Gastroesophageal sphincter (tissue), 4 donors: ENCODE measurements at regions not wholly inside any gene's neighbourhood (a gene's known extent, or its start where the extent isn't known, plus 50 kb on each side); places are given as distances from the start of the nearest gene placed in this dataset.

ENCODE experiments used
- ATAC-seq: fragments of 150-250 bp; one replicate; pipeline ENCODE4 v1.9.1; 2016; ENCODE audit warnings: mild to moderate bottlenecking, moderate library complexity
- H3K27ac ChIP-seq, 4 donors: fragments of 200-600 bp; sonication (generic) in 3 of 4; 1 replicate in 3 of 4; 2 replicates in 1 of 4; pipeline ENCODE4 v1.5.1; 2016 to 2019
- H3K27me3 ChIP-seq: fragments of 200-600 bp; sonication (generic); one replicate; pipeline ENCODE4 v1.5.1; 2019
- H3K36me3 ChIP-seq, 2 donors: fragments of 200-600 bp; sonication (generic); one replicate each; pipeline ENCODE4 v1.5.1; 2019; ENCODE audit warnings: control low read depth in 1 of 2
- H3K4me1 ChIP-seq, 3 donors: fragments of 200-600 bp; sonication (generic); 1 replicate in 2 of 3; 2 replicates in 1 of 3; pipeline ENCODE4 v1.5.1; 2016 to 2019; ENCODE audit warnings: control low read depth in 2 of 3
- H3K4me3 ChIP-seq, 2 donors: fragments of 200-600 bp; sonication (generic); one replicate each; pipeline ENCODE4 v1.5.1; 2019; ENCODE audit warnings: mild to moderate bottlenecking in 1 of 2, moderate library complexity in 1 of 2
- H3K9me3 ChIP-seq, 3 donors: fragments of 200-600 bp; sonication (generic); one replicate each; pipeline ENCODE4 v1.5.1; 2017 to 2019; ENCODE audit warnings: control low read depth in 2 of 3
- EP300 ChIP-seq: sonication (generic); formaldehyde crosslinking; IDR thresholded peaks from one replicate; pipeline ENCODE4 v1.6.1; 2017; ENCODE audit warnings: antibody characterized with exemption, mild to moderate bottlenecking
- POLR2A ChIP-seq, 2 donors: fragments of 450-650 bp; IDR thresholded peaks; one replicate each; pipeline ENCODE4 v1.6.1; 2017; ENCODE audit warnings: antibody characterized with exemption in 2 of 2, mild to moderate bottlenecking in 2 of 2, moderate library complexity in 1 of 2
- POLR2AphosphoS5 ChIP-seq: sonication (generic); formaldehyde crosslinking; IDR thresholded peaks from one replicate; pipeline ENCODE4 v1.6.1; 2017; ENCODE audit warnings: antibody characterized with exemption
- WGBS, 2 donors: methylation state at CpG; one replicate each; pipeline ENCODE4 v1.1.5; 2018; ENCODE audit warnings: low coverage in 1 of 2; 5-methylcytosine and 5-hydroxymethylcytosine counted together
- TF ChIP-seq, protein P1 (sequence below), 4 experiments: fragments of 200-600 bp in 2 of 4; fragments of 450-650 bp in 2 of 4; sonication (generic) in 1 of 4; IDR thresholded peaks; one replicate each; pipeline ENCODE4 v1.5.1; 2017 to 2019; ENCODE audit warnings: antibody characterized with exemption in 4 of 4, mild to moderate bottlenecking in 2 of 4, moderate library complexity in 2 of 4

DNA sequence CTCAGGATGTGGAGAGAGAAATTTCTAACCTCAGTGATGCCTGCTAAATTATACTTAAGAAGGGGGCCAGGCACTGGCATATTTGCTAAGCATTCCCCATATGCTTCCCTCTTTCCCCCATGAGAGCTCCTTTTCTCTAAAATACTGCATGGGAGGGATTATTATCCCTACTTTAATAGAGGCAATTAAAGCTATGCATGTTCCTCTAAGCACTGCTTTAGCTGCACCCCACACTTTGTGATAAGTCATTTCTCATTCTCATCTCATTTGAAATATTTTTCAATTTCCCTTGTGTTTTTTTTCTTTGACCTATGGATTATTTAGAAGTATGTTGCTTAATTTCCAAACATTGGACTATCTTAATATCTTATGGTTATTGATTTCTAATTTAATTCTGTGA is 72.1 kb upstream of the CIBAR2 start:
- no peak overlapping the region for H3K4me3 ChIP-seq
- H3K27me3 ChIP-seq, result no peaks in the 10 kb centered on the region
- peaks cover 0 to 18% (median 0%) of the 10 kb centered on the region in 3 donors for H3K9me3 ChIP-seq
- H3K4me1 ChIP-seq, result peaks cover 0 to 18% (median 3%) of the 10 kb centered on the region in 3 donors
- no peak overlapping the region for H3K27ac ChIP-seq
- TF ChIP-seq, protein P1, sequence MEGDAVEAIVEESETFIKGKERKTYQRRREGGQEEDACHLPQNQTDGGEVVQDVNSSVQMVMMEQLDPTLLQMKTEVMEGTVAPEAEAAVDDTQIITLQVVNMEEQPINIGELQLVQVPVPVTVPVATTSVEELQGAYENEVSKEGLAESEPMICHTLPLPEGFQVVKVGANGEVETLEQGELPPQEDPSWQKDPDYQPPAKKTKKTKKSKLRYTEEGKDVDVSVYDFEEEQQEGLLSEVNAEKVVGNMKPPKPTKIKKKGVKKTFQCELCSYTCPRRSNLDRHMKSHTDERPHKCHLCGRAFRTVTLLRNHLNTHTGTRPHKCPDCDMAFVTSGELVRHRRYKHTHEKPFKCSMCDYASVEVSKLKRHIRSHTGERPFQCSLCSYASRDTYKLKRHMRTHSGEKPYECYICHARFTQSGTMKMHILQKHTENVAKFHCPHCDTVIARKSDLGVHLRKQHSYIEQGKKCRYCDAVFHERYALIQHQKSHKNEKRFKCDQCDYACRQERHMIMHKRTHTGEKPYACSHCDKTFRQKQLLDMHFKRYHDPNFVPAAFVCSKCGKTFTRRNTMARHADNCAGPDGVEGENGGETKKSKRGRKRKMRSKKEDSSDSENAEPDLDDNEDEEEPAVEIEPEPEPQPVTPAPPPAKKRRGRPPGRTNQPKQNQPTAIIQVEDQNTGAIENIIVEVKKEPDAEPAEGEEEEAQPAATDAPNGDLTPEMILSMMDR (IDR thresholded peaks at IDR 0.05), result no peak
- TF ChIP-seq EP300 (no peak), POLR2A (IDR thresholded peaks at IDR 0.05) (no peak), POLR2AphosphoS5 (no peak)
- H3K36me3 ChIP-seq, result peaks cover 0 to 24% of the 10 kb centered on the region in 2 donors
- ATAC-seq, result no peak

DNA sequence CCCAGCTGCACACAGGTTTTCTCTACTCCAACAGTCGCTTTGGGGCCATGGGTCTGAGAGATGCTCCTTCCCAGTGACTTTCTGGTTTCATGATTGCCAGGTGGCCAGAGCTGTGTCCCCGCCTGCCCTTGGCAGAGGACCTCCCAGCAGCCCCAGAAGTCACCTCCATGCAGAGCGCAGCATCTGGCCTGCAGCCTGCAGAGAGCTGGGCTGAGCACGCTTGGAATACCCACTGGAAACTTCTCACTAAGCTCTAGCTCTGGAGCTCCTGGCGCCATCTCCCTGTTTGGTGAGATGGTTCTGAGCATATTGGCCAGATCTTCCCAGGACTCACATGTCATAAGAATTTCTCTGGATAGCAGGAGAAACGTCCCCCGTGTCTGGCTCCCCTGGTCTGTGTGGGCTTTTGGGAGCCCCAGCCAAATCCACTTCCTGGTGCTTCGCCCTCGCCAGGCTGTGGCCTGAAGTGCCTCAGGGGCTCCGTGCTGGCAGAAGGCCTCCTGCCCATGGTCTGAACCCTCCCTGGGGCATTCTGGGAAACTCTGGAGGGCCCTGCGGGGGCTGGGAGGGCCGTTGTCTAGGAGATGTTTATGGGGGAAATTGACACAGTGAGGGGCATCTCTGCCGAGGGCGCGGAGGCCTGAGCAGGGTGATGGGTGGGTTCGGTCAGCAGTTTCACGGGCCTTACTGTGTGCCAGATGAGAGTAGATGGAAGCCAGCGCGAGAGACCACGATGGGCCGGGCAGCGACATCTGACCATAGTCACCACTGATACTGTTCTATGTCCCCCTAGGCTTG is 73.2 kb upstream of the CIBAR2 start:
- H3K4me3 ChIP-seq, result no peak overlapping the region
- no peaks in the 10 kb centered on the region for H3K27me3 ChIP-seq
- H3K36me3 ChIP-seq, result peaks cover 0 to 24% of the 10 kb centered on the region in 2 donors
- no peak for ATAC-seq
- TF ChIP-seq, protein P1 (IDR thresholded peaks at IDR 0.05), result no peak
- TF ChIP-seq POLR2AphosphoS5, result no peak
- no peak for TF ChIP-seq POLR2A (IDR thresholded peaks at IDR 0.05)
- TF ChIP-seq EP300, result no peak
- H3K4me1 ChIP-seq, result peaks cover 0 to 14% (median 3%) of the 10 kb centered on the region in 3 donors
- no peak overlapping the region for H3K27ac ChIP-seq
- 85% methylated on average over 8 of the region's 22 CpGs; no CpG with 5 or more reads in 1 of the 2 donors for WGBS, 2 donors
- H3K9me3 ChIP-seq, result peaks cover 0 to 27% (median 0%) of the 10 kb centered on the region in 3 donors

DNA sequence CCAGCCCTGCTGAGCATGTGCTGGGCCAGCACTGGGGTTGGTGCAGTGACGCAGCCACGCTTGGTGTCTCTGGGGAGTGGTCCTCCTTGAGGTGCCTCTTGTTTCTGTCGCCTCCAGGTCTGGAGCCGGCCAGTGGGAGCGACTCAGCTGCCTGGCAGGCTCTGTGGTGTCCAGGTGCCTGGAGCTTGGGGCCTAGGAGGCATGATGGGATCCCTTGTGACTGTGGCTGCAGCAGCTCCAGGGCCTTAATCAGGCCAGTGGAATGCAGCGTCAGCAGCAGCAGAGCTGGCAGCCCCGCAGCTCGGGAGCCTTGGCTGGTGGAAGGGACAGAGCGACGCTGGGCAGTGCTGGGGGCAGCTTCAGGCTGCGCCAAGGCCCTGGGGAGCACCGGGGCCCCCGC is 74.7 kb upstream of the CIBAR2 start:
- WGBS, 2 donors, result no CpG with 5 or more reads among the region's 13 CpGs
- H3K27ac ChIP-seq, result peak overlapping the region in 3 of 4 donors; percentile 50 to 79 (median 64)

DNA sequence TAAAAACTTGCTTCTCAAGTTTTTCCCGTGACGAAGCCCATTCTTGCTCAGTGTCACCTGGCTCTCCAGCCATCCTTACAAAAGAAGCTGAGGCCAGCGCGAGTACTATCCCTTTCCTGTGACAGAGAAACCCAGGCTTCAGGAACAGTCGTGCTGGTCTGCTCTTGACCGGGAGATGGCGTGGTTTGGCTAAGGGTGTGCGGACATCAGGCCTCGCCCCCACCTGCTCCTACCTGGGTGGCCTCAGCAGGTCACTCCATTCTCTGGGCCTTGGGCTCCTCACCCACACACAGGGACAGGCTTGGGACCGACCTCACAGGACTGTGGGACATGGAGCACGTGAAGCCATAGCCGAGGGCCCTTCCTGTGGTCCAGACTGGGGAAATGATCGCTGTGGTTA is 75.2 kb upstream of the CIBAR2 start:
- peak; percentile 8 for ATAC-seq
- 89 to 100% methylated on average over 3 to 8 of the region's 13 CpGs for WGBS, 2 donors
- H3K36me3 ChIP-seq, result peaks cover 0 to 24% of the 10 kb centered on the region in 2 donors
- peaks cover 0 to 31% (median 0%) of the 10 kb centered on the region in 3 donors for H3K9me3 ChIP-seq
- no peak overlapping the region for H3K4me3 ChIP-seq
- peaks cover 0 to 18% (median 3%) of the 10 kb centered on the region in 3 donors for H3K4me1 ChIP-seq
- H3K27ac ChIP-seq, result peak overlapping the region in 3 of 4 donors; percentile 50 to 79 (median 64)
- no peaks in the 10 kb centered on the region for H3K27me3 ChIP-seq
- TF ChIP-seq POLR2AphosphoS5 (no peak), POLR2A (IDR thresholded peaks at IDR 0.05) (no peak), EP300 (no peak)
- TF ChIP-seq, protein P1 (IDR thresholded peaks at IDR 0.05), result no peak

More for the DNA sequence above, 74.7 kb upstream of the CIBAR2 start:
- Histone ChIP-seq H3K4me3 (no peak overlapping the region), H3K36me3 (peaks cover 0 to 24% of the 10 kb centered on the region in 2 donors), H3K4me1 (peaks cover 0 to 14% (median 3%) of the 10 kb centered on the region in 3 donors), H3K27me3 (no peaks in the 10 kb centered on the region), H3K9me3 (peaks cover 0 to 31% (median 0%) of the 10 kb centered on the region in 3 donors)
- TF ChIP-seq POLR2A (IDR thresholded peaks at IDR 0.05) (no peak), POLR2AphosphoS5 (no peak), EP300 (no peak)
- TF ChIP-seq, protein P1 (IDR thresholded peaks at IDR 0.05), result no peak
- ATAC-seq, result peak; percentile 81

DNA sequence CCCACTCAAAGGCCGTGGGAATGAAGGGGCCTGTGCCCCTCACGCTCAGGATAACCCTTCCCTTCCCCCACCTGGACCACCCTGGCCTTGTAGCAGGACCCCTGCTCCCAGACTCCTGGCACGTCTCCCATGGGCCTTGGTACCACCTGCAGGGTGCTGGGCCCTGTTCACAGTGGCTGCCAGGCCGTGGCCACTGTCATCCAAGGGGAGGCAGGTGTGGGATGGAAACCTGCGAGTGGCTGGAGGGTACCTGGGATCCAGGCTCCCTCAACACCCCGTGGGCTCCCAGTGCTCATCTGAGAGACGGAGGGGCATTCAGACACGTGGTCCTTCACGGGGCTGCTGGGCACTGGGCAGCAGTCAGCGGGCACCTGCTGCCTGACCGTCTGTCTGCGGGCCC is 75.6 kb upstream of the CIBAR2 start:
- H3K4me3 ChIP-seq, result no peak overlapping the region
- H3K9me3 ChIP-seq, result peaks cover 0 to 31% (median 0%) of the 10 kb centered on the region in 3 donors
- no peaks in the 10 kb centered on the region for H3K27me3 ChIP-seq
- no CpG with 5 or more reads among the region's 12 CpGs for WGBS, 2 donors
- no peak for TF ChIP-seq POLR2AphosphoS5
- no peak for TF ChIP-seq POLR2A (IDR thresholded peaks at IDR 0.05)
- TF ChIP-seq, protein P1 (IDR thresholded peaks at IDR 0.05), result no peak
- TF ChIP-seq EP300, result no peak
- H3K4me1 ChIP-seq, result peaks cover 0 to 23% (median 3%) of the 10 kb centered on the region in 3 donors
- peak overlapping the region in 3 of 4 donors; percentile 50 to 79 (median 64) for H3K27ac ChIP-seq
- peaks cover 0 to 20% of the 10 kb centered on the region in 2 donors for H3K36me3 ChIP-seq
- ATAC-seq, result no peak
